CD14-positive monocyte (primary cell): ENCODE measurements at regions not wholly inside any gene's neighbourhood (a gene's known extent, or its start where the extent isn't known, plus 50 kb on each side); places are given as distances from the start of the nearest gene placed in this dataset.

Experiments used
- DNase-seq, 3 donors: peaks; one replicate each; pipeline ENCODE4 v3.0.0-alpha.2; 2011 to 2022
- H2AFZ ChIP-seq: 2 replicates; pipeline ENCODE4 v1.6.0; 2012; ENCODE audit warnings: mild to moderate bottlenecking, low read depth, low read length, inconsistent platforms; ENCODE audit not compliant: insufficient read depth, poor library complexity, severe bottlenecking
- H3K27ac ChIP-seq, 2 donors: 1 replicate in 1 of 2; 2 replicates in 1 of 2; pipeline ENCODE4 v1.5.1; 2012 to 2013; ENCODE audit warnings: low read length in 2 of 2, control low read depth in 1 of 2, inconsistent platforms in 1 of 2, low read depth in 1 of 2, mild to moderate bottlenecking in 1 of 2
- H3K27me3 ChIP-seq, 2 donors: one replicate each; pipeline versions ENCODE4 v1.6.0 to v1.6.1; 2011 to 2013; ENCODE audit warnings: low read length in 2 of 2; ENCODE audit not compliant: control insufficient read depth in 2 of 2, insufficient read depth in 2 of 2
- H3K36me3 ChIP-seq, 2 donors: replicated peaks in 1 of 2; 1 replicate in 1 of 2; 2 replicates in 1 of 2; pipeline versions ENCODE4 v1.5.1 to v1.6.1; 2012 to 2013; ENCODE audit warnings: low read length in 2 of 2, control low read depth in 1 of 2, inconsistent platforms in 1 of 2, mild to moderate bottlenecking in 1 of 2; ENCODE audit not compliant: insufficient read depth in 2 of 2, control insufficient read depth in 1 of 2
- H3K4me1 ChIP-seq, 2 donors: 1 replicate in 1 of 2; 2 replicates in 1 of 2; pipeline versions ENCODE4 v1.5.1 to v1.6.1; 2012 to 2013; ENCODE audit warnings: low read length in 2 of 2, control low read depth in 1 of 2, inconsistent platforms in 1 of 2, mild to moderate bottlenecking in 1 of 2, moderate library complexity in 1 of 2; ENCODE audit not compliant: insufficient read depth in 2 of 2, control insufficient read depth in 1 of 2
- H3K4me2 ChIP-seq: replicated peaks from 2 replicates; pipeline ENCODE3; 2012; ENCODE audit warnings: low read length, moderate library complexity, mild to moderate bottlenecking; ENCODE audit not compliant: poor library complexity, severe bottlenecking; ENCODE audit errors: extremely low read depth
- H3K4me3 ChIP-seq, 3 experiments: fragments of 200-600 bp in 1 of 3; sonication (generic) in 1 of 3; replicated peaks in 1 of 3; 1 replicate in 2 of 3; 2 replicates in 1 of 3; pipeline ENCODE4 v1.5.1; 2011 to 2013; ENCODE audit warnings: low read length in 3 of 3, mild to moderate bottlenecking in 3 of 3, control low read depth in 2 of 3, low read depth in 2 of 3, inconsistent platforms in 1 of 3, moderate library complexity in 1 of 3
- H3K79me2 ChIP-seq: 2 replicates; pipeline ENCODE4 v1.6.0; 2012; ENCODE audit warnings: mild to moderate bottlenecking, control low read depth, inconsistent platforms, low read length, moderate library complexity; ENCODE audit not compliant: insufficient read depth
- H3K9ac ChIP-seq: 2 replicates; pipeline ENCODE4 v1.6.0; 2017; ENCODE audit warnings: low read length, mild to moderate bottlenecking; ENCODE audit not compliant: insufficient read depth, poor library complexity, severe bottlenecking
- H3K9me3 ChIP-seq, 2 donors: replicated peaks in 1 of 2; 1 replicate in 1 of 2; 2 replicates in 1 of 2; pipeline versions ENCODE4 v1.5.1 to v1.6.1; 2012 to 2013; ENCODE audit warnings: low read length in 2 of 2, control low read depth in 1 of 2; ENCODE audit not compliant: control insufficient read depth in 1 of 2, insufficient read depth in 1 of 2
- H4K20me1 ChIP-seq: 2 replicates; pipeline ENCODE4 v1.6.0; 2012; ENCODE audit warnings: mild to moderate bottlenecking, low read length, control low read depth, moderate library complexity; ENCODE audit not compliant: insufficient read depth
- H3K27ac Mint-ChIP-seq, 7 donors: one replicate each; pipeline ENCODE4 v1.8.0; 2020; ENCODE audit warnings: mild to moderate bottlenecking in 7 of 7, mixed read lengths in 7 of 7, moderate library complexity in 6 of 7, inconsistent platforms in 2 of 7
- H3K27me3 Mint-ChIP-seq, 3 donors: one replicate each; pipeline ENCODE4 v1.8.0; 2021 to 2022; ENCODE audit warnings: low read depth in 3 of 3, mild to moderate bottlenecking in 3 of 3, mixed read lengths in 3 of 3, moderate library complexity in 3 of 3, inconsistent platforms in 1 of 3
- H3K36me3 Mint-ChIP-seq, 2 donors: one replicate each; pipeline ENCODE4 v1.8.0; 2020; ENCODE audit warnings: mixed read lengths in 2 of 2, inconsistent platforms in 1 of 2, mild to moderate bottlenecking in 1 of 2
- H3K4me1 Mint-ChIP-seq: one replicate; pipeline ENCODE4 v1.8.0; 2020; ENCODE audit warnings: mild to moderate bottlenecking, mixed read lengths
- H3K4me3 Mint-ChIP-seq, 2 donors: one replicate each; pipeline ENCODE4 v1.8.0; 2020; ENCODE audit warnings: mild to moderate bottlenecking in 2 of 2, mixed read lengths in 2 of 2, moderate library complexity in 1 of 2
- H3K9me3 Mint-ChIP-seq, 7 donors: one replicate each; pipeline ENCODE4 v1.8.0; 2020 to 2022; ENCODE audit warnings: mixed read lengths in 7 of 7, mild to moderate bottlenecking in 6 of 7, moderate library complexity in 6 of 7, inconsistent platforms in 2 of 7
- CTCF ChIP-seq: fragments of 200-600 bp; IDR thresholded peaks from one replicate; pipeline ENCODE4 v1.8.0; 2022; ENCODE audit warnings: antibody characterized with exemption, mild to moderate bottlenecking
- WGBS: methylation state at CpG from one replicate; pipeline ENCODE4 v1.1.5; 2013; ENCODE audit warnings: missing lambda C conversion rate; ENCODE audit not compliant: insufficient coverage; 5-methylcytosine and 5-hydroxymethylcytosine counted together
- intact Hi-C, 2 donors: fragments of 100-400 bp; cut with micrococcal nuclease; formaldehyde crosslinking; loops; one replicate each; pipeline versions ENCODE4 v1.15.0 to v1.15.1; 2023

- no peak overlapping the region for H3K4me2 ChIP-seq
- no peaks in the 10 kb centered on the region for H3K4me1 Mint-ChIP-seq
- WGBS, result no CpG with 5 or more reads among the region's 2 CpGs
- peaks cover 0 to 2% (median 0%) of the 10 kb centered on the region in 3 donors for H3K27me3 Mint-ChIP-seq
- no peak overlapping the region for H3K27ac Mint-ChIP-seq
- no peaks in the 10 kb centered on the region for H3K27me3 ChIP-seq
- H3K9me3 Mint-ChIP-seq, result peaks cover 0 to 7% (median 3%) of the 10 kb centered on the region in 7 donors
- no peaks in the 10 kb centered on the region for H3K4me1 ChIP-seq
- H3K36me3 Mint-ChIP-seq, result no peaks in the 10 kb centered on the region
- H2AFZ ChIP-seq, result no peak overlapping the region
- intact Hi-C loops, result no loop called here
- H3K4me3 ChIP-seq, result no peak overlapping the region
- H3K9ac ChIP-seq, result no peak overlapping the region
- H3K79me2 ChIP-seq, result no peaks in the 10 kb centered on the region
- no peak for TF ChIP-seq CTCF
- no peak overlapping the region for H3K27ac ChIP-seq
- H3K4me3 Mint-ChIP-seq, result no peak overlapping the region
- no peaks in the 10 kb centered on the region for H3K36me3 ChIP-seq
- H4K20me1 ChIP-seq, result no peaks in the 10 kb centered on the region
- no peak for DNase-seq
- H3K9me3 ChIP-seq, result peaks cover 0 to 4% of the 10 kb centered on the region in 2 donors
Measured at GRCh38 chr12:91675401-91675800, 470.2 kb downstream of the BTG1 start.

- Histone ChIP-seq H3K27ac (no peak overlapping the region), H3K36me3 (no peaks in the 10 kb centered on the region), H3K4me1 (no peaks in the 10 kb centered on the region), H3K27me3 (no peaks in the 10 kb centered on the region), H3K9me3 (no peaks in the 10 kb centered on the region), H3K79me2 (no peaks in the 10 kb centered on the region), H3K4me3 (no peak overlapping the region), H4K20me1 (no peaks in the 10 kb centered on the region), H3K4me2 (no peak overlapping the region), H2AFZ (no peak overlapping the region), H3K9ac (no peak overlapping the region)
- Mint-ChIP-seq H3K27ac (no peak overlapping the region), H3K4me1 (no peaks in the 10 kb centered on the region), H3K4me3 (no peak overlapping the region), H3K9me3 (peaks cover 0 to 7% (median 0%) of the 10 kb centered on the region in 7 donors), H3K36me3 (no peaks in the 10 kb centered on the region), H3K27me3 (peaks cover 0 to 2% (median 0%) of the 10 kb centered on the region in 3 donors)
- DNase-seq, result no peak
- WGBS, result no CpG with 5 or more reads among the region's 1 CpG
- TF ChIP-seq CTCF, result no peak
- intact Hi-C loops, result no loop called here
Measured at GRCh38 chr12:91672130-91672529, 473.5 kb downstream of the BTG1 start.
